ENCODE measurements at regions not wholly inside any gene's neighbourhood (a gene's known extent, or its start where the extent isn't known, plus 50 kb on each side); places are given as distances from the start of the nearest gene placed in this dataset.

DNA sequence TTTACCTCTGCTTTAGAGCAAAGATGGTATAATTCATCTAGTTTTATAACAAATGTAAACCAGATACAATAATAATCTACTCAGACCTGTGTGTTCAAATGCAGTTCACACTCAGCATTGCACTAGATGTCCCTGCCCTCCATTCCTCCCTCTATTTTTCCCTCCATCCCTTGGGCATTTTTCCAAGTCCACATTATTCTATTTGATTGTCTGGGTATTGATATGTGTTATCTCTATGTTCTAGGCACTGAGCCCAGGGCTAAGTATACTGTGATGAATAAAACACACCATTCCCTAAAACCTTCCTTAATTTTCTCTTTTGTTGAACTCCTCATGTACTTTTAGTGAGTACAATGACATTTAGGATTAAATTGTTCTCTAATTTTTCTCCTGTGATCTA is 66.2 kb upstream of the HMCN1 start:
- no peak overlapping the region for H3K27ac ChIP-seq (ENCODE audit: insufficient read depth, low read depth, low read length)
- POLR2A ChIA-PET, result no interaction called here
- dilution Hi-C loops (cut with MboI; ENCODE audit: extremely low pct_ligation_motif_present, low sequenced_read_pairs), result no loop called here
- no TSS peak for BruUV-seq (replicated peaks)
- no peak overlapping the region for H3K9ac ChIP-seq (replicated peaks; ENCODE audit: extremely low read depth, insufficient read depth, low read length)
- DNase-seq (ENCODE audit: low read depth, low spot score), result no peak
- no peaks in the 10 kb centered on the region for H3K9me1 ChIP-seq (replicated peaks; ENCODE audit: control insufficient read depth, extremely low read depth, insufficient read depth, low read length)
- CTCF ChIA-PET, result no interaction called here
- no peaks in the 10 kb centered on the region for H3K27me3 ChIP-seq (ENCODE audit: control insufficient read depth in 2 of 2, insufficient read depth in 2 of 2, low read length in 2 of 2)
- intact Hi-C loops (cut with micrococcal nuclease), result no loop called here
- no peaks in the 10 kb centered on the region for H3K36me3 ChIP-seq (ENCODE audit: control insufficient read depth in 2 of 2, extremely low read depth in 1 of 2, insufficient read depth in 2 of 2, low read length in 2 of 2)
- no peak overlapping the region for H2AFZ ChIP-seq (ENCODE audit: low read depth, low read length)
- H3K4me2 ChIP-seq (ENCODE audit: insufficient read depth, low read length), result no peak overlapping the region
- no peak for FAIRE-seq
- H3K4me1 ChIP-seq (ENCODE audit: control insufficient read depth, extremely low read depth, insufficient read depth, low read length), result no peaks in the 10 kb centered on the region
- no peaks in the 10 kb centered on the region for H3K9me3 ChIP-seq (replicated peaks; ENCODE audit: control insufficient read depth, insufficient read depth, low read length)
- H3K4me3 ChIP-seq (replicated peaks in 1 of 3; ENCODE audit: insufficient read depth in 1 of 3, low read depth in 1 of 3, low read length in 3 of 3), result no peak overlapping the region
- no peaks in the 10 kb centered on the region for H3K79me2 ChIP-seq (ENCODE audit: control insufficient read depth, insufficient read depth, low read length)
- no peak for TF ChIP-seq GATA2 (IDR thresholded peaks at IDR 0.05; ENCODE audit: insufficient read depth, insufficient read length, low read depth, low read length)
- TF ChIP-seq, protein P1, sequence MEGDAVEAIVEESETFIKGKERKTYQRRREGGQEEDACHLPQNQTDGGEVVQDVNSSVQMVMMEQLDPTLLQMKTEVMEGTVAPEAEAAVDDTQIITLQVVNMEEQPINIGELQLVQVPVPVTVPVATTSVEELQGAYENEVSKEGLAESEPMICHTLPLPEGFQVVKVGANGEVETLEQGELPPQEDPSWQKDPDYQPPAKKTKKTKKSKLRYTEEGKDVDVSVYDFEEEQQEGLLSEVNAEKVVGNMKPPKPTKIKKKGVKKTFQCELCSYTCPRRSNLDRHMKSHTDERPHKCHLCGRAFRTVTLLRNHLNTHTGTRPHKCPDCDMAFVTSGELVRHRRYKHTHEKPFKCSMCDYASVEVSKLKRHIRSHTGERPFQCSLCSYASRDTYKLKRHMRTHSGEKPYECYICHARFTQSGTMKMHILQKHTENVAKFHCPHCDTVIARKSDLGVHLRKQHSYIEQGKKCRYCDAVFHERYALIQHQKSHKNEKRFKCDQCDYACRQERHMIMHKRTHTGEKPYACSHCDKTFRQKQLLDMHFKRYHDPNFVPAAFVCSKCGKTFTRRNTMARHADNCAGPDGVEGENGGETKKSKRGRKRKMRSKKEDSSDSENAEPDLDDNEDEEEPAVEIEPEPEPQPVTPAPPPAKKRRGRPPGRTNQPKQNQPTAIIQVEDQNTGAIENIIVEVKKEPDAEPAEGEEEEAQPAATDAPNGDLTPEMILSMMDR (IDR thresholded peaks at IDR 0.05; ENCODE audit: extremely low read depth in 1 of 2, insufficient read depth in 1 of 2, low read depth in 1 of 2, low read length in 2 of 2), result no peak
- no peak for TF ChIP-seq MYC (IDR thresholded peaks at IDR 0.05; ENCODE audit: low read depth, low read length)
- no peak for TF ChIP-seq FOS (IDR thresholded peaks at IDR 0.05; ENCODE audit: borderline replicate concordance, insufficient read depth, low read length)
- no peak for TF ChIP-seq JUN (IDR thresholded peaks at IDR 0.05; ENCODE audit: borderline replicate concordance, insufficient read depth, insufficient read length, low read depth)
- no peak for TF ChIP-seq EZH2 (IDR thresholded peaks at IDR 0.05; ENCODE audit: borderline replicate concordance, low read depth, low read length, severe bottlenecking)
- TF ChIP-seq POLR2AphosphoS5 (IDR thresholded peaks at IDR 0.05; ENCODE audit: insufficient read depth, low read depth, low read length), result no peak
- TF ChIP-seq POLR2A (IDR thresholded peaks at IDR 0.05; ENCODE audit: low read depth, low read length), result no peak
- TF ChIP-seq, protein P2, sequence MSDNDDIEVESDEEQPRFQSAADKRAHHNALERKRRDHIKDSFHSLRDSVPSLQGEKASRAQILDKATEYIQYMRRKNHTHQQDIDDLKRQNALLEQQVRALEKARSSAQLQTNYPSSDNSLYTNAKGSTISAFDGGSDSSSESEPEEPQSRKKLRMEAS (IDR thresholded peaks at IDR 0.05; ENCODE audit: insufficient read depth, insufficient read length), result no peak
- no peaks in the 10 kb centered on the region for H4K20me1 ChIP-seq (replicated peaks; ENCODE audit: control insufficient read depth, extremely low read depth, insufficient read depth, low read length)

All from endothelial cell of umbilical vein (primary cell).